Endothelial cell of umbilical vein (primary cell): ENCODE measurements at regions not wholly inside any gene's neighbourhood (a gene's known extent, or its start where the extent isn't known, plus 50 kb on each side); places are given as distances from the start of the nearest gene placed in this dataset.

ENCODE experiments used
- BruUV-seq: library from RNA; stranded (reverse); fragments of 400-500 nt; replicated peaks from 2 replicates; lab custom pipeline; 2021; lab: Mats Ljungman, UMichigan
- CTCF ChIA-PET: fragments of 300-600, 350-600 bp; sonication (Branson Sonifier 250); formaldehyde crosslinking; loops from one replicate; lab custom pipeline; 2021; ENCODE audit warnings: antibody characterized with exemption, inconsistent platforms; lab: Charles Lee
- POLR2A ChIA-PET: fragments of 300-600, 350-600 bp; sonication (Branson Sonifier 250); formaldehyde crosslinking; loops from one replicate; lab custom pipeline; 2021; ENCODE audit warnings: antibody characterized with exemption, inconsistent platforms; lab: Charles Lee
- DNase-seq: peaks from one replicate; pipeline ENCODE4 v3.0.0-alpha.2; 2011; ENCODE audit warnings: low read depth, low spot score
- FAIRE-seq: peaks from 2 replicates; lab custom pipeline; 2011; peaks lifted over from hg19 to GRCh38; lab: Jason Lieb, UNC
- H2AFZ ChIP-seq: 2 replicates; pipeline ENCODE4 v1.6.0; 2012; ENCODE audit warnings: low read depth, low read length, control low read depth, inconsistent platforms
- H3K27ac ChIP-seq: 2 replicates; pipeline ENCODE4 v1.5.1; 2011; ENCODE audit warnings: low read depth, mild to moderate bottlenecking, control low read depth, low read length, moderate library complexity; ENCODE audit not compliant: insufficient read depth
- H3K27me3 ChIP-seq, 2 experiments: 2 replicates each; pipeline versions ENCODE4 v1.6.0 to v1.6.1; 2011; ENCODE audit warnings: low read length in 2 of 2, mixed read lengths in 1 of 2; ENCODE audit not compliant: control insufficient read depth in 2 of 2, insufficient read depth in 2 of 2
- H3K36me3 ChIP-seq, 2 experiments: 2 replicates in 1 of 2; 3 replicates in 1 of 2; pipeline ENCODE4 v1.5.1; 2011; ENCODE audit warnings: low read length in 2 of 2, mild to moderate bottlenecking in 1 of 2, moderate library complexity in 1 of 2; ENCODE audit not compliant: control insufficient read depth in 2 of 2, insufficient read depth in 2 of 2; ENCODE audit errors: extremely low read depth in 1 of 2
- H3K4me1 ChIP-seq: 3 replicates; pipeline ENCODE4 v1.5.1; 2011; ENCODE audit warnings: mild to moderate bottlenecking, low read length; ENCODE audit not compliant: control insufficient read depth, insufficient read depth; ENCODE audit errors: extremely low read depth
- H3K4me2 ChIP-seq: 2 replicates; pipeline ENCODE4 v1.6.1; 2011; ENCODE audit warnings: low read length, control low read depth, mixed read lengths; ENCODE audit not compliant: insufficient read depth
- H3K4me3 ChIP-seq, 3 experiments: fragments of 200-600 bp in 1 of 3; sonication (generic), shearing (Covaris generic) in 1 of 3; replicated peaks in 1 of 3; 2 replicates each; pipeline ENCODE4 v1.5.1; 2011 to 2016; ENCODE audit warnings: control low read depth in 3 of 3, low read length in 3 of 3, mild to moderate bottlenecking in 2 of 3, inconsistent platforms in 1 of 3, low read depth in 1 of 3, moderate library complexity in 1 of 3; ENCODE audit not compliant: insufficient read depth in 1 of 3
- H3K79me2 ChIP-seq: 2 replicates; pipeline ENCODE4 v1.6.0; 2012; ENCODE audit warnings: low read length, inconsistent platforms; ENCODE audit not compliant: control insufficient read depth, insufficient read depth
- H3K9ac ChIP-seq: replicated peaks from 2 replicates; pipeline ENCODE3; 2011; ENCODE audit warnings: low read length, control low read depth; ENCODE audit not compliant: insufficient read depth; ENCODE audit errors: extremely low read depth
- H3K9me1 ChIP-seq: replicated peaks from 3 replicates; pipeline ENCODE4 v1.6.0; 2011; ENCODE audit warnings: mild to moderate bottlenecking, low read length; ENCODE audit not compliant: control insufficient read depth, insufficient read depth; ENCODE audit errors: extremely low read depth
- H3K9me3 ChIP-seq: replicated peaks from 2 replicates; pipeline ENCODE4 v1.5.1; 2012; ENCODE audit warnings: low read length, inconsistent platforms; ENCODE audit not compliant: control insufficient read depth, insufficient read depth
- H4K20me1 ChIP-seq: replicated peaks from 2 replicates; pipeline ENCODE3; 2011; ENCODE audit warnings: mild to moderate bottlenecking, low read length; ENCODE audit not compliant: control insufficient read depth, insufficient read depth; ENCODE audit errors: extremely low read depth
- EZH2 ChIP-seq: IDR thresholded peaks from 2 replicates; pipeline ENCODE4 v1.6.1; 2012; ENCODE audit warnings: borderline replicate concordance, low read depth, mild to moderate bottlenecking, moderate library complexity, low read length, inconsistent platforms; ENCODE audit not compliant: severe bottlenecking
- FOS ChIP-seq: IDR thresholded peaks from 2 replicates; pipeline ENCODE4 v1.6.1; 2011; ENCODE audit warnings: mild to moderate bottlenecking, low read length, moderate library complexity, borderline replicate concordance; ENCODE audit not compliant: insufficient read depth
- GATA2 ChIP-seq: IDR thresholded peaks from 2 replicates; pipeline ENCODE4 v1.7.0; 2011; ENCODE audit warnings: low read depth, mild to moderate bottlenecking, moderate library complexity, mixed read lengths, low read length; ENCODE audit not compliant: insufficient read length, insufficient read depth
- JUN ChIP-seq: IDR thresholded peaks from 2 replicates; pipeline ENCODE4 v1.6.1; 2011; ENCODE audit warnings: borderline replicate concordance, low read depth; ENCODE audit not compliant: insufficient read length, insufficient read depth
- MYC ChIP-seq: IDR thresholded peaks from one replicate; pipeline ENCODE4 v1.6.1; 2011; ENCODE audit warnings: mild to moderate bottlenecking, low read depth, low read length
- POLR2A ChIP-seq: IDR thresholded peaks from 2 replicates; pipeline ENCODE4 v1.6.1; 2012; ENCODE audit warnings: low read depth, mild to moderate bottlenecking, control low read depth, low read length
- POLR2AphosphoS5 ChIP-seq: IDR thresholded peaks from 2 replicates; pipeline ENCODE4 v1.6.1; 2012; ENCODE audit warnings: low read depth, mild to moderate bottlenecking, control low read depth, low read length, moderate library complexity; ENCODE audit not compliant: insufficient read depth
- dilution Hi-C: fragments of 300-500 bp; cut with MboI; formaldehyde crosslinking; loops from one replicate; pipeline ENCODE4 v1.15.0; 2019; ENCODE audit warnings: low sequenced_read_pairs; ENCODE audit not compliant: extremely low pct_ligation_motif_present
- intact Hi-C: fragments of 100-400 bp; cut with micrococcal nuclease; formaldehyde crosslinking; loops from one replicate; pipeline ENCODE4 v1.10.0; 2022
- TF ChIP-seq, protein P1 (sequence below), 2 donors: IDR thresholded peaks; 1 replicate in 1 of 2; 2 replicates in 1 of 2; pipeline ENCODE4 v1.5.1; 2011; ENCODE audit warnings: low read length in 2 of 2, mild to moderate bottlenecking in 2 of 2, moderate library complexity in 2 of 2, control low read depth in 1 of 2, inconsistent platforms in 1 of 2, low read depth in 1 of 2; ENCODE audit not compliant: insufficient read depth in 1 of 2; ENCODE audit errors: extremely low read depth in 1 of 2
- TF ChIP-seq, protein P2 (sequence below): IDR thresholded peaks from 2 replicates; pipeline ENCODE4 v1.6.1; 2011; ENCODE audit not compliant: insufficient read depth, insufficient read length

DNA sequence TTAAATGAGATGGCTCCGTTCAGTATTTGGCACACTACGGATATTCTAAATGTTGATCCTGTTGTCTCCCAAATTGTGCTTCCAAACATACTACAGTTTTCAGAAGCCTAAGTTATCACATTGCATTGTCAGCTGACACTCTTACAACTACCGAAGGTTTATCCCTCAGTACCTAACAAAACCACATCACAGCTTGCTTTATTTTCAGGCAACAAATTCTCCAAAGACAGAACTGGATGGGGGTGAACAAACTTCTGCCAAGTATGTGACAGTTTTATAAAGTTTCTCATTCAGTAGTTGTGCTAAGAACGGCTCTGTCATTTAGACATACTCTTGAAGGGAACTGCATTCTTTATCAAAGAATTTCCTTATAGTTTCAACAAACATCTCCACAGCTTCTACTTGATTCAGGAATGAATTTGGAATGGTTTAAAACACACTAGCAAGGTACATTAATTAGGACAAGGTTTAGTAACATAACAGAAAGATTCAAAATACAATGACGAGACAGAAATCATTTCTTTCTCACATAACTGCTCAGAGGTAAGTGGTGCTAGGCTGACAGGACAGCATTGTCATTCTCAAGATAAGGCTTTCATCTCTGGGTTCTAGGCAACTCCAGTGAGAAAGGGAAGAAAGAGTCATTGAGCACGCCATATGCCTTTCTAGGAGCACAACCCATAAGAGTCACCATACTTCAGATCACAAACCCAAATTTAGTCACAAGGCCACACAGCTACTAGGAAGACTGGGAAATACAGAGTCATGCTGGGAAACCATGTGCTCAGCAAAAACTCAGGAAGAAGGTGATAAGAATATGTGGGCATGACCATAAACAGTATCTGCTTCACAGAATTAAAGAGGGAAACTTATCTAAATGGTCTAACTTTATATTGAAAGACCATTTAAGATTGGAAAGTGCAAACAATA is 100.7 kb downstream of the DUSP6 start:
- H3K79me2 ChIP-seq = no peaks in the 10 kb centered on the region
- TF ChIP-seq GATA2 (no peak), POLR2A (no peak), POLR2AphosphoS5 (no peak), FOS (no peak), JUN (no peak), MYC (no peak), EZH2 (no peak)
- TF ChIP-seq, protein P1, sequence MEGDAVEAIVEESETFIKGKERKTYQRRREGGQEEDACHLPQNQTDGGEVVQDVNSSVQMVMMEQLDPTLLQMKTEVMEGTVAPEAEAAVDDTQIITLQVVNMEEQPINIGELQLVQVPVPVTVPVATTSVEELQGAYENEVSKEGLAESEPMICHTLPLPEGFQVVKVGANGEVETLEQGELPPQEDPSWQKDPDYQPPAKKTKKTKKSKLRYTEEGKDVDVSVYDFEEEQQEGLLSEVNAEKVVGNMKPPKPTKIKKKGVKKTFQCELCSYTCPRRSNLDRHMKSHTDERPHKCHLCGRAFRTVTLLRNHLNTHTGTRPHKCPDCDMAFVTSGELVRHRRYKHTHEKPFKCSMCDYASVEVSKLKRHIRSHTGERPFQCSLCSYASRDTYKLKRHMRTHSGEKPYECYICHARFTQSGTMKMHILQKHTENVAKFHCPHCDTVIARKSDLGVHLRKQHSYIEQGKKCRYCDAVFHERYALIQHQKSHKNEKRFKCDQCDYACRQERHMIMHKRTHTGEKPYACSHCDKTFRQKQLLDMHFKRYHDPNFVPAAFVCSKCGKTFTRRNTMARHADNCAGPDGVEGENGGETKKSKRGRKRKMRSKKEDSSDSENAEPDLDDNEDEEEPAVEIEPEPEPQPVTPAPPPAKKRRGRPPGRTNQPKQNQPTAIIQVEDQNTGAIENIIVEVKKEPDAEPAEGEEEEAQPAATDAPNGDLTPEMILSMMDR (IDR thresholded peaks at IDR 0.05; ENCODE audit: extremely low read depth in 1 of 2, insufficient read depth in 1 of 2, low read depth in 1 of 2, low read length in 2 of 2) = no peak
- TF ChIP-seq, protein P2, sequence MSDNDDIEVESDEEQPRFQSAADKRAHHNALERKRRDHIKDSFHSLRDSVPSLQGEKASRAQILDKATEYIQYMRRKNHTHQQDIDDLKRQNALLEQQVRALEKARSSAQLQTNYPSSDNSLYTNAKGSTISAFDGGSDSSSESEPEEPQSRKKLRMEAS = no peak
- dilution Hi-C loops (no loop called here), intact Hi-C loops (no loop called here)
- H3K4me2 ChIP-seq = no peak overlapping the region
- H2AFZ ChIP-seq = no peak overlapping the region
- H3K27me3 ChIP-seq = no peaks in the 10 kb centered on the region
- BruUV-seq = no TSS peak
- ChIA-PET POLR2A (no interaction called here), CTCF (no interaction called here)
- no peak overlapping the region for H3K9ac ChIP-seq
- no peak overlapping the region for H3K27ac ChIP-seq
- no peaks in the 10 kb centered on the region for H3K4me1 ChIP-seq
- H4K20me1 ChIP-seq = no peaks in the 10 kb centered on the region
- no peaks in the 10 kb centered on the region for H3K36me3 ChIP-seq
- DNase-seq (no peak), FAIRE-seq (peak; percentile 59)
- H3K9me3 ChIP-seq = no peaks in the 10 kb centered on the region
- H3K4me3 ChIP-seq = no peak overlapping the region
- no peaks in the 10 kb centered on the region for H3K9me1 ChIP-seq
